ENCODE measurements at regions not wholly inside any gene's neighbourhood (a gene's known extent, or its start where the extent isn't known, plus 50 kb on each side); places are given as distances from the start of the nearest gene placed in this dataset.

- TF ChIP-seq, protein P1, sequence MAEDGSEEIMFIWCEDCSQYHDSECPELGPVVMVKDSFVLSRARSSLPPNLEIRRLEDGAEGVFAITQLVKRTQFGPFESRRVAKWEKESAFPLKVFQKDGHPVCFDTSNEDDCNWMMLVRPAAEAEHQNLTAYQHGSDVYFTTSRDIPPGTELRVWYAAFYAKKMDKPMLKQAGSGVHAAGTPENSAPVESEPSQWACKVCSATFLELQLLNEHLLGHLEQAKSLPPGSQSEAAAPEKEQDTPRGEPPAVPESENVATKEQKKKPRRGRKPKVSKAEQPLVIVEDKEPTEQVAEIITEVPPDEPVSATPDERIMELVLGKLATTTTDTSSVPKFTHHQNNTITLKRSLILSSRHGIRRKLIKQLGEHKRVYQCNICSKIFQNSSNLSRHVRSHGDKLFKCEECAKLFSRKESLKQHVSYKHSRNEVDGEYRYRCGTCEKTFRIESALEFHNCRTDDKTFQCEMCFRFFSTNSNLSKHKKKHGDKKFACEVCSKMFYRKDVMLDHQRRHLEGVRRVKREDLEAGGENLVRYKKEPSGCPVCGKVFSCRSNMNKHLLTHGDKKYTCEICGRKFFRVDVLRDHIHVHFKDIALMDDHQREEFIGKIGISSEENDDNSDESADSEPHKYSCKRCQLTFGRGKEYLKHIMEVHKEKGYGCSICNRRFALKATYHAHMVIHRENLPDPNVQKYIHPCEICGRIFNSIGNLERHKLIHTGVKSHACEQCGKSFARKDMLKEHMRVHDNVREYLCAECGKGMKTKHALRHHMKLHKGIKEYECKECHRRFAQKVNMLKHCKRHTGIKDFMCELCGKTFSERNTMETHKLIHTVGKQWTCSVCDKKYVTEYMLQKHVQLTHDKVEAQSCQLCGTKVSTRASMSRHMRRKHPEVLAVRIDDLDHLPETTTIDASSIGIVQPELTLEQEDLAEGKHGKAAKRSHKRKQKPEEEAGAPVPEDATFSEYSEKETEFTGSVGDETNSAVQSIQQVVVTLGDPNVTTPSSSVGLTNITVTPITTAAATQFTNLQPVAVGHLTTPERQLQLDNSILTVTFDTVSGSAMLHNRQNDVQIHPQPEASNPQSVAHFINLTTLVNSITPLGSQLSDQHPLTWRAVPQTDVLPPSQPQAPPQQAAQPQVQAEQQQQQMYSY (CRISPR knock-in tag; IDR thresholded peaks at IDR 0.05) = no peak
Observed at GRCh38 chr3:34444137-34444536, 645.7 kb downstream of the PDCD6IP start (continued).

- CTCF ChIA-PET = no interaction called here
Observed at GRCh38 chr3:34449305-34449704, 650.9 kb downstream of the PDCD6IP start.

More at GRCh38 chr3:34449305-34449704, 650.9 kb downstream of the PDCD6IP start:
- no peak overlapping the region for H3K4me3 ChIP-seq
- SMC1A ChIA-PET (ENCODE audit: uncharacterized antibody, unreplicated experiment) = interaction anchor here (1.3 kb wide), 1 partner anchor 100 kb away, joined by 3 read pairs; no protein-coding TSS in a partner anchor
- in situ Hi-C loops (cut with MboI) = no loop called here
- DNase-seq (ENCODE audit: low read depth, low spot score) = no peak
- WGBS (ENCODE audit: insufficient coverage, insufficient replicate concordance, low lambda C conversion rate, missing lambda C conversion rate) = 0% methylated on average over 3 of the region's 3 CpGs
- H3K27ac ChIP-seq (ENCODE audit: control insufficient read depth, insufficient read depth) = no peak overlapping the region
- TF ChIP-seq PAX8 (IDR thresholded peaks at IDR 0.05) (no peak), GATAD2B (conservative IDR thresholded peaks at IDR 0.05; ENCODE audit: low read depth) (no peak), TAF1 (IDR thresholded peaks at IDR 0.05; ENCODE audit: borderline replicate concordance, low read depth, low read length) (no peak), RUNX3 (IDR thresholded peaks at IDR 0.05; ENCODE audit: low read length) (0 out of 2 replicates have a peak, but pooled peaks have one; percentile 6), YY1 (IDR thresholded peaks at IDR 0.05; ENCODE audit: low read depth, low read length) (no peak), SPI1 (IDR thresholded peaks at IDR 0.05; ENCODE audit: borderline replicate concordance, insufficient read depth, low read depth, low read length) (peak; percentile 80), SMAD1 (IDR thresholded peaks at IDR 0.05; ENCODE audit: low read depth, partially characterized antibody) (no peak), SMC3 (IDR thresholded peaks at IDR 0.05; ENCODE audit: borderline replicate concordance, low read length) (no peak)
- no peaks in the 10 kb centered on the region for H4K20me1 ChIP-seq (ENCODE audit: control insufficient read depth, insufficient read depth)
- no TSS peak for BruUV-seq (replicated peaks)
- no peak overlapping the region for H2AFZ ChIP-seq (ENCODE audit: control insufficient read depth, low read depth, low read length)
- no peaks in the 10 kb centered on the region for H3K36me3 ChIP-seq (ENCODE audit: control insufficient read depth in 2 of 2, insufficient read depth in 2 of 2, low read length in 1 of 2)
- ATAC-seq = no peak
- intact Hi-C loops (cut with micrococcal nuclease; ENCODE audit: unreplicated experiment) = no loop called here
- POLR2A ChIA-PET = no interaction called here
- H3K27me3 ChIP-seq (replicated peaks in 1 of 2; ENCODE audit: control insufficient read depth in 2 of 2, insufficient read depth in 2 of 2, low read length in 1 of 2) = no peaks in the 10 kb centered on the region
- H3K4me2 ChIP-seq (ENCODE audit: control insufficient read depth, insufficient read depth) = no peak overlapping the region
- FAIRE-seq = no peak
- H3K4me1 ChIP-seq (ENCODE audit: control insufficient read depth, insufficient read depth, low read length) = no peaks in the 10 kb centered on the region
- RAD21 ChIA-PET (ENCODE audit: unreplicated experiment) = no interaction called here
- H3K9me3 ChIP-seq (replicated peaks; ENCODE audit: control insufficient read depth, insufficient read depth, low read length) = no peaks in the 10 kb centered on the region
- H3K79me2 ChIP-seq (ENCODE audit: control insufficient read depth, insufficient read depth, low read length) = no peaks in the 10 kb centered on the region
- H3K9ac ChIP-seq (ENCODE audit: control insufficient read depth, insufficient read depth, low read length) = no peak overlapping the region
